ENCODE measurements at regions not wholly inside any gene's neighbourhood (a gene's known extent, or its start where the extent isn't known, plus 50 kb on each side); places are given as distances from the start of the nearest gene placed in this dataset.
"Not testable (repeated sequence)": the region's sequence is repeated elsewhere in the genome, so short reads cannot be mapped to it uniquely, and the experiment has no call there.

- Histone ChIP-seq H3K36me3 (ENCODE audit: insufficient read depth, low read length) (no peaks in the 10 kb centered on the region), H3K9me3 (ENCODE audit: insufficient read depth, low read depth, low read length) (no peaks in the 10 kb centered on the region), H4K20me1 (ENCODE audit: insufficient read depth, low read length, poor library complexity, severe bottlenecking) (no peaks in the 10 kb centered on the region), H3K4me1 (ENCODE audit: insufficient read depth, low read length, poor library complexity, severe bottlenecking) (peaks cover 5% of the 10 kb centered on the region), H3K9me2 (replicated peaks; ENCODE audit: low read depth, low read length) (no peaks in the 10 kb centered on the region), H3K27me3 (ENCODE audit: insufficient read depth, low read length, poor library complexity, severe bottlenecking) (no peaks in the 10 kb centered on the region), H3K9ac (ENCODE audit: low read depth, low read length, poor library complexity, severe bottlenecking) (no peak overlapping the region), H3F3A (ENCODE audit: low read depth) (no peaks in the 10 kb centered on the region), H3K79me2 (ENCODE audit: insufficient read depth, low read length) (no peaks in the 10 kb centered on the region), H2AFZ (ENCODE audit: low read length) (no peak overlapping the region), H3K4me3 (ENCODE audit: low read length, poor library complexity, severe bottlenecking) (no peak overlapping the region), H3K4me2 (ENCODE audit: low read depth, low read length, poor library complexity, severe bottlenecking) (no peak overlapping the region)
- TF ChIP-seq CTCF (conservative IDR thresholded peaks at IDR 0.05; ENCODE audit: low read length) (no peak), EZH2phosphoT487 (IDR thresholded peaks at IDR 0.05; ENCODE audit: borderline replicate concordance) (no peak)
These were observed 618.7 kb downstream of the TLE1 start for GRCh38 chr9:81070689-81071088.

GRCh38 chr9:81069923-81070322, 619.4 kb downstream of the TLE1 start:
- Histone ChIP-seq H3K4me2 (ENCODE audit: low read depth, low read length, poor library complexity, severe bottlenecking) (no peak overlapping the region), H3K9me2 (replicated peaks; ENCODE audit: low read depth, low read length) (no peaks in the 10 kb centered on the region)
- TF ChIP-seq CTCF (conservative IDR thresholded peaks at IDR 0.05; ENCODE audit: low read length) (no peak), EZH2phosphoT487 (IDR thresholded peaks at IDR 0.05; ENCODE audit: borderline replicate concordance) (no peak)

GRCh38 chr9:81069038-81069795, 620.1 kb downstream of the TLE1 start:
- H4K20me1 ChIP-seq (ENCODE audit: insufficient read depth, low read length, poor library complexity, severe bottlenecking): no peaks in the 10 kb centered on the region
- H3K9me2 ChIP-seq (replicated peaks; ENCODE audit: low read depth, low read length): no peaks in the 10 kb centered on the region
- peaks cover 5% of the 10 kb centered on the region for H3K4me1 ChIP-seq (ENCODE audit: insufficient read depth, low read length, poor library complexity, severe bottlenecking)
- TF ChIP-seq CTCF (conservative IDR thresholded peaks at IDR 0.05; ENCODE audit: low read length): no peak
- no peak for TF ChIP-seq EZH2phosphoT487 (IDR thresholded peaks at IDR 0.05; ENCODE audit: borderline replicate concordance)
- H3K79me2 ChIP-seq (ENCODE audit: insufficient read depth, low read length): no peaks in the 10 kb centered on the region
- no peak overlapping the region for H3K4me3 ChIP-seq (ENCODE audit: low read length, poor library complexity, severe bottlenecking)
- no peaks in the 10 kb centered on the region for H3K36me3 ChIP-seq (ENCODE audit: insufficient read depth, low read length)
- no peak overlapping the region for H2AFZ ChIP-seq (ENCODE audit: low read length)
- H3K9me3 ChIP-seq (ENCODE audit: insufficient read depth, low read depth, low read length): peaks cover 4% of the 10 kb centered on the region; the same call in 1 of the 2 replicates
- no peaks in the 10 kb centered on the region for H3K27me3 ChIP-seq (ENCODE audit: insufficient read depth, low read length, poor library complexity, severe bottlenecking)
- no peaks in the 10 kb centered on the region for H3F3A ChIP-seq (ENCODE audit: low read depth)
- H3K4me2 ChIP-seq (ENCODE audit: low read depth, low read length, poor library complexity, severe bottlenecking): no peak overlapping the region
- no peak overlapping the region for H3K9ac ChIP-seq (ENCODE audit: low read depth, low read length, poor library complexity, severe bottlenecking)

More at GRCh38 chr9:81069923-81070322, 619.4 kb downstream of the TLE1 start:
- Histone ChIP-seq H3K4me3 (ENCODE audit: low read length, poor library complexity, severe bottlenecking) (no peak overlapping the region), H3K4me1 (ENCODE audit: insufficient read depth, low read length, poor library complexity, severe bottlenecking) (peaks cover 5% of the 10 kb centered on the region), H3K36me3 (ENCODE audit: insufficient read depth, low read length) (no peaks in the 10 kb centered on the region), H3K9me3 (ENCODE audit: insufficient read depth, low read depth, low read length) (peaks cover 2% of the 10 kb centered on the region; the same call in 1 of the 2 replicates), H3F3A (ENCODE audit: low read depth) (no peaks in the 10 kb centered on the region), H3K9ac (ENCODE audit: low read depth, low read length, poor library complexity, severe bottlenecking) (no peak overlapping the region), H3K79me2 (ENCODE audit: insufficient read depth, low read length) (no peaks in the 10 kb centered on the region), H4K20me1 (ENCODE audit: insufficient read depth, low read length, poor library complexity, severe bottlenecking) (no peaks in the 10 kb centered on the region), H2AFZ (ENCODE audit: low read length) (no peak overlapping the region), H3K27me3 (ENCODE audit: insufficient read depth, low read length, poor library complexity, severe bottlenecking) (no peaks in the 10 kb centered on the region)

GRCh38 chr9:81062995-81063394, 626.4 kb downstream of the TLE1 start:
- not testable (repeated sequence) for H3F3A ChIP-seq (ENCODE audit: low read depth); H3K4me3 ChIP-seq (ENCODE audit: low read length, poor library complexity, severe bottlenecking); H3K4me1 ChIP-seq (ENCODE audit: insufficient read depth, low read length, poor library complexity, severe bottlenecking)

More at GRCh38 chr9:81062995-81063394, 626.4 kb downstream of the TLE1 start:
- not testable (repeated sequence) for H3K9me2 ChIP-seq (replicated peaks; ENCODE audit: low read depth, low read length); H3K27me3 ChIP-seq (ENCODE audit: insufficient read depth, low read length, poor library complexity, severe bottlenecking); H3K79me2 ChIP-seq (ENCODE audit: insufficient read depth, low read length); H3K9ac ChIP-seq (ENCODE audit: low read depth, low read length, poor library complexity, severe bottlenecking); H2AFZ ChIP-seq (ENCODE audit: low read length); H4K20me1 ChIP-seq (ENCODE audit: insufficient read depth, low read length, poor library complexity, severe bottlenecking); H3K4me2 ChIP-seq (ENCODE audit: low read depth, low read length, poor library complexity, severe bottlenecking); H3K36me3 ChIP-seq (ENCODE audit: insufficient read depth, low read length)
- H3K9me3 ChIP-seq (ENCODE audit: insufficient read depth, low read depth, low read length): peaks cover 21% of the 10 kb centered on the region; the same call in 1 of the 2 replicates

Measured in Loucy (cell line).